HG03139 (cell line): ENCODE measurements at regions not wholly inside any gene's neighbourhood (a gene's known extent, or its start where the extent isn't known, plus 50 kb on each side); places are given as distances from the start of the nearest gene placed in this dataset.
"Not testable (repeated sequence)": the region's sequence is repeated elsewhere in the genome, so short reads cannot be mapped to it uniquely, and the experiment has no call there.

Experiments
- ATAC-seq: cut with Tn5 transposase; IDR thresholded peaks from one replicate; pipeline ENCODE4 v1.9.1; 2021; ENCODE audit not compliant: unreplicated experiment

- ATAC-seq = not testable (repeated sequence)
These were observed 325.7 kb upstream of the PIK3R1 start for GRCh38 chr5:67889870-67890269.

DNA sequence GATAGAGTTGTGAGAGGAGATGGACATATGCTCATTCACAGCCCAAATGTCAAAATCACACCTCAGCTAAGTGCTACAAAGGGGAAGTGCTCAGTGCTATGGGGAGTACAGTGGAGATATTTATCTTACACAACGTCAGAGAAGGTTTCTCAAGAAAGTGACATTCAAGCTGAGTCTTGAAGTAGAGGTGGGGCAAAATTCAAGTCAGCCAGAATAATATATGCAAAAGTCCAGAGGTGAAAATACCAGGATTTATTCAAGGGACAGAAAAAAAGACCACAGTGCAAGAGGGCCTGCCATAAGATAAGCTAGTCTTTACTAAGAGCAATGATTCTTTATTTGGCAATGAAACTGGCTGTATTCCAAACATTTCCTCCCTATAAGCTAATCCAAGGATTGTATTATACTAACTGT lies 327.8 kb upstream of the PIK3R1 start:
- no peak for ATAC-seq

- no peak for ATAC-seq
These were observed 328.8 kb upstream of the PIK3R1 start for GRCh38 chr5:67886761-67887160.

DNA sequence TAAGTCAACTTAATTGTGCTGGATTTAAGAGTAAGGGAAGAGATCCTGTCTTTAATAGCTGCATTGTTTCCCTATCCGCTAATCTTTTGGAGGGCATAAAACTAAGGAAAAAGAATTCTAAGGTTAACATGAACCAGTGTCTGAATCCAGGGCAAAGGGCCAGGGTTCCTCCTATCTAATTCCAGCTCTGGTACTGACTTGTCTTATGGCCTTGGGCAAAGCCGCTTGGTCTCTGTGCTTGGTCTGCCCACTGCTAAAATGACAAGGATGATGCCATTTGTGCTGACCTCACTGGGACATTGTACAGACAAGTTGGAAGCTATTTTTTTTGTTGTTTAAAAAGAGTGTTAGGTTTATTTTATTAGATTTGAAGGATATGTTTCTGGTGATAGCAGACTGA lies 334.7 kb upstream of the PIK3R1 start:
- no peak for ATAC-seq

- ATAC-seq = no peak
These were observed 335.1 kb upstream of the PIK3R1 start for GRCh38 chr5:67880511-67880805.

DNA sequence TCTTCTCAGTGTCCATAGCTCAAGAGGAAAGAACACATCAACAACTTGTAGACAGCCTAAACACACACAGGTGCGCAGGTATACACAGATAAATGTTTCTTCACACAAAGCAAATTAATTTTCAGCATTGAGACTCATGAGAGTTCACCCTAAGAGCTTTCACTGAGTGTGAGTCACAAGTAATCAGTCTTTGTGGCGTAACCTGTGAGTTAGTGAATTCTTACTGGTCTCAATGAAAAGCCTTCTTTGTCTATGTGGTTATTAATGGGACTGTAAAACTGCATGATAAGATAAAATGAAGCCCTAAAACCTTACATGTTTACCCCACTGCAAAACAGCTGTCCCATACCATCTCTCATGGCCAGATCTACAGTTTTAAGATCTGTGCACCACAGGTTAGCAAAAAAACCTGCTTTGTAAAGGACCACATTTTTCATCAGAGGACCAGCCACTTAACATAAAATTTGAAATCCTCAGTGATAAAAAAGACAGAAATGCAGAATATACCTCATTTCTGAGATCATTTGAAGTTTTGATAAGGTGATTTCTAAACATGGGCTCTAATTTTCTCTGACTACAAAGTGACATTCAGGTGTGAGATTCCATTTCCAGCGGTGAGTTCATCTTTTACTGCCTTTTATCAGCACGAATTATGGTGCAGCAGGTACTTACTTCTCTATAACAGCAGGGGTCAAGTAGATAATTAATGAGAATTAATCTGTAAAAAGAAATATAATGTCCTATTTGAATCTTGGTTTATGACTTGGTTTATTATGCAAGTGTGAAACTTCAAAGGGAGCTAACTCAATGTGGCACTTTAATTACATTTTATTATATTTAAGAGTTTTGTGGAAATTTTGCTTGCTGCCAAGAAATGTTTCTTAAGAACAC lies 335.7 kb upstream of the PIK3R1 start:
- ATAC-seq = no peak

- no peak for ATAC-seq
These were observed 336.6 kb upstream of the PIK3R1 start for GRCh38 chr5:67878933-67879332.

- ATAC-seq = no peak
These were observed 339.2 kb upstream of the PIK3R1 start for GRCh38 chr5:67876371-67876770.

DNA sequence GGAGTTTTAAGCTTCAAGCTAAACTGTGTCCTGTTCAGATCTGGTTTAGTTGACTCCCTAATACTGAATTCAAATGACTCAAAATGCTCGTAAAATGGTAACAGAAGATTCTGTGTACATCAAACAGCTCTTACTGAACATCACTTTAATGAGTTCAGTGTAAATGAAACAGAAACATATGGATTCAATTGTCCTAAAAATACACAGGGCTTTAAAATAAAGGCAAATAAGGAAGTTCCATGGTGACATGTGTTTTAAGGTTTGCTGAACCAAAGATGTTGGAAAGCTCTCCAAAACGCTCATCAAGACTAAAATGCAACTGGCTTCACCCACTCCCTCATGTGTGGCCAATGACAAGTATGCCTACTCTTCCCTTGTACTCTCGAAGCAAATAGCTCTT lies 340.0 kb upstream of the PIK3R1 start:
- no peak for ATAC-seq

DNA sequence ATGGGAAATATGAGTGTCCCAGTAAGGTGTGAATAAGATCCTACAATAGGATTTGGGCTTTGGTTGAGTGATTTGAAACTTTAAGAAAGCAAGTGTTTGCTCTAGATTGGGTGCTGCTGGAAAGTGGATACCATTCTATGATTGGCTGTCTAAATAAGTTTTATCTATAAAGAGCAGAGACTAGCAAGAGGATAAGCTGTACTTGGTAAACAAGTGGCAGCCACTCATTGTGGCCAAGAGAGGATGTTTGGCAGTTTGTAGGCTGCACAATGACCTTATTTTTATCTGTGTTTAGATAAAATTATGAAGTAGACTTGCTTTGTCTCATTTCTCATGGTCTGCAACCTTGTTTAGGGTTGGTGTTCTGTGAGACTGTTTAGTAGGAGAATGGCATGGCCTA lies 341.6 kb upstream of the PIK3R1 start:
- no peak for ATAC-seq

DNA sequence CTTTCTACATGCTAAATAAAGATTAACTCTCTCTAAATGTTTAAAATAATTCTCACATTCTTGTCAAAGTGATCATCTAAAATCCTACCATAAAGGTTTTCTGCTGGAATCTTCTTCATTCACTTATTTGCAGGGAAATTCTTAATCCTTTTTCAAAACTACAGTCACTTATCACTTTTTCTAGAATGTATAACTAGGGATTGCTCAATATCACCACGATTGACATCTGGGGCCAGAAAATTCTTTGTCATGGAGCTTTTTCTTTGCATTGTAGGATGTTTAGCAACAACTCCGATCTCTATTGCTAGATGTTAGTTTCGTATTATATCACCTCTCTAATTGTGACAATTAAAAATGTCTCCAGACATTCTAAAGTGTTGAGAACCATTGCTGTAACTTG lies 344.9 kb upstream of the PIK3R1 start:
- no peak for ATAC-seq

DNA sequence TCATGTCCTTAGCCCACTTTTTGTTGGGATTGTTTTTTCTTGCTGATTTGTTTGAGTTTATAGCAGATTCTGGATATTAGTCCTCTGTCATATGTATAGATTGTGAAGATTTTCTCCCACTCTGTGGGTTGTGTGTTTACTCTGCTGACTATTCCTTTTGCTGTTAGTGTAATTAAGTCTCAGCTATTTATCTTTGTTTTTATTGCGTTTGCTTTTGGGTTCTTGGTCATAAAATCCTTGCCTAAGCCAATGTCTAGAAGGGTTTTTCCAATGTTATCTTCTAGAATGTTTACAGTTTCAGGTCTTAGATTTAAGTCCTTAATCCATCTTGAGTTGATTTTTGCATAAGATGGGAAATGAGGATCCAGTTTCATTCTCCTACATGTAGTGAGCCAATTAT lies 351.2 kb upstream of the PIK3R1 start:
- not testable (repeated sequence) for ATAC-seq

- no peak for ATAC-seq
These were observed 357.0 kb upstream of the PIK3R1 start for GRCh38 chr5:67858471-67859031.

DNA sequence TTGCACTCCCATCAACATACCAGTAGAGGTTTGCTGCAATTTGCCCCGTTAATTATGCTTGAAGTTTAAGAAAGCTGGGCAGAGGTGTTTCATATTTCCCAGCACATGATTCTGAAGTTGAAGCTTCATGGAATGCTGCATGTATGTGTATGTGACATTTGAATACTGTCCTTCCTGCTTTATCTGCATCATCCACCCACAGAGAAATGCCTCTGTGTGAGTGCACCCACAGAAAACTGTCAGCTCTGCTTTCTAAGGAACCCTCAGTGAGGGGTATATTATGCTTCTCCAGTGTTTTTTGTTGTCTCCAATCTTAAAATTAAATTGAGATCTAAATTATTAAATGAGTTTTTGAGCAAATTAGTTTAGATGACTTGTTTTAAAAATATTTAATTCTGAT lies 358.1 kb upstream of the PIK3R1 start:
- ATAC-seq = no peak

- ATAC-seq = no peak
These were observed 360.0 kb upstream of the PIK3R1 start for GRCh38 chr5:67855523-67855922.

GRCh38 chr5:67850906-67851305 lies 364.6 kb upstream of the PIK3R1 start:
- ATAC-seq = not testable (repeated sequence)

GRCh38 chr5:67844924-67845323 lies 370.6 kb upstream of the PIK3R1 start:
- no peak for ATAC-seq

DNA sequence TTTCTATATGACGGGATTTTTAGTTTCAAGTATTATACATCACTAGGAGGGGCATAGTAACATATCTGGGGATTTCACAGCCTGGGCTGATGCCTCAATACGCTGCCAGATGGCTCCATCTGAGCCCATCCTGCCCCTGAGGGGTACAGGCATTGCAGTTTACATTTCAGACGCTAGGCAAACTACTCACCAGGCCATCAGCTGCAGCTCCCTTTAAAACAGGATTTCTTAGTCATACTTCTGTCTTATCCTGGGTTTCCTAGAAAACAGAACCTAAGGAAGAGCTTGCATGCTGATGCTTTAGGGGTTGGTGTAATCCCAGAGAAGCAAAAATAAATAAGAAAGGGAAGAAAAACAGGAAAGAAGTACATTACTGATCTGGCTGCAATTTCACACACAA lies 372.8 kb upstream of the PIK3R1 start:
- no peak for ATAC-seq

- ATAC-seq = not testable (repeated sequence)
These were observed 378.3 kb upstream of the PIK3R1 start for GRCh38 chr5:67837225-67837624.

- ATAC-seq = not testable (repeated sequence)
These were observed 379.1 kb upstream of the PIK3R1 start for GRCh38 chr5:67836496-67836895.

DNA sequence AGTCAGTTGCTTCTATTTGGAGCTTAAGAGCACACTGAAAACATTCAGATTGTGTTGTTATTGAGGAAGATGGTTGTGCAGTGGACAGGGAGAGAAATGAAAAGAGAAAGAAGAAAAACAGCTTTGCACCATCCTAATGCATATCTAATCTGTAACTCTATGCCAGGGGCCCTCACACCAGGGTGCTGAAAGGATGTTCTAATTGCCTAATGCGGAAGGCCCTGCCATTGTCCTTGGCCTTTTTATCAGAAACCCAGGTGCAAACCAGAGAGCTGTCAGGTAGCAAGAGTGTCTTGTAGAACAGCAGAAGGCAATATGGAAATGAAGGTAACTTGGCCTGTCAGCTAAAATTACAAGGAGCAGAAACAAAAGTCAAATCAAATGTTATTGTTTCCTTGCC lies 384.5 kb upstream of the PIK3R1 start:
- ATAC-seq = no peak

- ATAC-seq = no peak
These were observed 388.0 kb upstream of the PIK3R1 start for GRCh38 chr5:67827541-67827940.

GRCh38 chr5:67824852-67825251 lies 390.7 kb upstream of the PIK3R1 start:
- ATAC-seq = no peak
